ENCODE measurements at regions not wholly inside any gene's neighbourhood (a gene's known extent, or its start where the extent isn't known, plus 50 kb on each side); places are given as distances from the start of the nearest gene placed in this dataset.

DNA sequence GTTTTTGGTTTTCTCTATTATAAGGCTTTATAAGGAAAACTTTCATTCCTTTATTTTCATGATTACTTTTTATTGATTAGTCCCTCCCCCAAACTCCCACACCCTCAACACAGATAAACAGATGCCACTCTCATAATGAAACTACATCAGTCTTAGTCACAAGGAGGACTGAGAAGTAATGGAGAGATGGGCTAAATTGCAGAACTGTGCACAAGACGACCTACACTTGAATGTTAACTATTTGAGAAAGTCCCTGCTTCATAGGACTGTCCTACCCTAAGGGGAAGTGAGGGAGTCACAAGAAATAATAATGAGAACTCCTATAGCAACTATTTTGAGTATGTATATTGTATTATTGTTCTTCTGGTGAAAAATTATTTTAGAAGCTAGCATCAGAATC, 360.8 kb downstream of the RBM43 start:
- DNase-seq (ENCODE audit: low read depth, low spot score) = no peak
- Histone ChIP-seq H3K27ac (ENCODE audit: low read depth, low read length) (no peak overlapping the region), H2AFZ (ENCODE audit: low read depth, low read length, poor library complexity, severe bottlenecking) (no peak overlapping the region), H3K27me3 (ENCODE audit: insufficient read depth, low read length) (no peaks in the 10 kb centered on the region), H3K9me3 (ENCODE audit: control insufficient read depth in 1 of 2, insufficient read depth in 1 of 2, low read depth in 1 of 2, low read length in 2 of 2) (no peaks in the 10 kb centered on the region), H3K9me2 (ENCODE audit: insufficient read depth) (0 out of 2 replicates have a peak, but pooled peaks cover 4% of the 10 kb centered on the region), H3K79me2 (ENCODE audit: insufficient read depth, low read length) (no peaks in the 10 kb centered on the region), H3K4me3 (replicated peaks in 1 of 2; ENCODE audit: low read depth in 1 of 2, low read length in 2 of 2) (no peak overlapping the region), H3K4me1 (ENCODE audit: control insufficient read depth in 1 of 2, insufficient read depth in 2 of 2, low read length in 2 of 2) (no peaks in the 10 kb centered on the region), H3K9ac (ENCODE audit: low read length) (no peak overlapping the region), H3K36me3 (ENCODE audit: control insufficient read depth in 1 of 2, insufficient read depth in 2 of 2, low read length in 2 of 2) (no peaks in the 10 kb centered on the region), H3K4me2 (ENCODE audit: low read length) (no peak overlapping the region), H4K20me1 (ENCODE audit: insufficient read depth) (no peaks in the 10 kb centered on the region)
- ChIA-PET RAD21 (ENCODE audit: low non-redundant PET in 1 of 2, low total read pairs in 2 of 2, uncharacterized antibody in 2 of 2, unreplicated experiment in 2 of 2) (no interaction called here), POLR2A (no interaction called here), CTCF (no interaction called here)
- peak; percentile 25; the same call in 1 of the 2 replicates for TF ChIP-seq ZNF274 (IDR thresholded peaks at IDR 0.05; ENCODE audit: low read depth, low read length)
- TF ChIP-seq POLR2A (IDR thresholded peaks at IDR 0.05; ENCODE audit: borderline replicate concordance, extremely low read depth, insufficient read depth, insufficient read length) = no peak
- ATAC-seq = no peak
- intact Hi-C loops (cut with micrococcal nuclease) = no loop called here
- no TSS peak for BruUV-seq (replicated peaks)

DNA sequence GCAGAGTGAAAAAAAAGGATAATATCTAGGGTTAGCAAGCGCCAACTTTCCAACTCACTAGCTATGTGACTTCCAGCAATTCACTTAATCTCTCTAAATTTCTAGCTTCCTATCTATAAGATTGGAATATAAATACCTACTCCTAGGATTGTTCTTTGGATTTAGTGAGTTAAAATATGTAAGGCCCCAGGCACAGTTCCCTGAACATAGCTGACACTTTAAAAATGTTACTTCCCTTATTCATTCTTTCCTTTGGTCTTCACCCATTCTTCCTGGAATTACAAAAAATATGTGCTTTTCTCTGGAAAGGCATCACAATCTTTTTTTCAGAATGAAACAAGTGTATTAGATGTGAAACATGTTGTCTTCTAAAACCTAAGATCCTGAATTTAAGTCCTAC, 365.7 kb downstream of the RBM43 start:
- BruUV-seq (replicated peaks) = no TSS peak
- Histone ChIP-seq H3K4me3 (replicated peaks in 1 of 2; ENCODE audit: low read depth in 1 of 2, low read length in 2 of 2) (no peak overlapping the region), H3K27me3 (ENCODE audit: insufficient read depth, low read length) (no peaks in the 10 kb centered on the region), H3K4me1 (ENCODE audit: control insufficient read depth in 1 of 2, insufficient read depth in 2 of 2, low read length in 2 of 2) (no peaks in the 10 kb centered on the region), H4K20me1 (ENCODE audit: insufficient read depth) (no peaks in the 10 kb centered on the region), H3K27ac (ENCODE audit: low read depth, low read length) (no peak overlapping the region), H3K9me2 (ENCODE audit: insufficient read depth) (0 out of 2 replicates have a peak, but pooled peaks cover 4% of the 10 kb centered on the region), H3K79me2 (ENCODE audit: insufficient read depth, low read length) (no peaks in the 10 kb centered on the region), H3K36me3 (ENCODE audit: control insufficient read depth in 1 of 2, insufficient read depth in 2 of 2, low read length in 2 of 2) (no peaks in the 10 kb centered on the region), H2AFZ (ENCODE audit: low read depth, low read length, poor library complexity, severe bottlenecking) (no peak overlapping the region), H3K9me3 (ENCODE audit: control insufficient read depth in 1 of 2, insufficient read depth in 1 of 2, low read depth in 1 of 2, low read length in 2 of 2) (no peaks in the 10 kb centered on the region), H3K4me2 (ENCODE audit: low read length) (no peak overlapping the region), H3K9ac (ENCODE audit: low read length) (no peak overlapping the region)
- ChIA-PET CTCF (interaction anchor here (1.0 kb wide), 1 partner anchor 15 kb away, joined by 3 read pairs; no protein-coding TSS in a partner anchor), RAD21 (ENCODE audit: low non-redundant PET in 1 of 2, low total read pairs in 2 of 2, uncharacterized antibody in 2 of 2, unreplicated experiment in 2 of 2) (no interaction called here), POLR2A (no interaction called here)
- TF ChIP-seq SIN3A (IDR thresholded peaks at IDR 0.05; ENCODE audit: low read depth) = no peak
- TF ChIP-seq, protein P1, sequence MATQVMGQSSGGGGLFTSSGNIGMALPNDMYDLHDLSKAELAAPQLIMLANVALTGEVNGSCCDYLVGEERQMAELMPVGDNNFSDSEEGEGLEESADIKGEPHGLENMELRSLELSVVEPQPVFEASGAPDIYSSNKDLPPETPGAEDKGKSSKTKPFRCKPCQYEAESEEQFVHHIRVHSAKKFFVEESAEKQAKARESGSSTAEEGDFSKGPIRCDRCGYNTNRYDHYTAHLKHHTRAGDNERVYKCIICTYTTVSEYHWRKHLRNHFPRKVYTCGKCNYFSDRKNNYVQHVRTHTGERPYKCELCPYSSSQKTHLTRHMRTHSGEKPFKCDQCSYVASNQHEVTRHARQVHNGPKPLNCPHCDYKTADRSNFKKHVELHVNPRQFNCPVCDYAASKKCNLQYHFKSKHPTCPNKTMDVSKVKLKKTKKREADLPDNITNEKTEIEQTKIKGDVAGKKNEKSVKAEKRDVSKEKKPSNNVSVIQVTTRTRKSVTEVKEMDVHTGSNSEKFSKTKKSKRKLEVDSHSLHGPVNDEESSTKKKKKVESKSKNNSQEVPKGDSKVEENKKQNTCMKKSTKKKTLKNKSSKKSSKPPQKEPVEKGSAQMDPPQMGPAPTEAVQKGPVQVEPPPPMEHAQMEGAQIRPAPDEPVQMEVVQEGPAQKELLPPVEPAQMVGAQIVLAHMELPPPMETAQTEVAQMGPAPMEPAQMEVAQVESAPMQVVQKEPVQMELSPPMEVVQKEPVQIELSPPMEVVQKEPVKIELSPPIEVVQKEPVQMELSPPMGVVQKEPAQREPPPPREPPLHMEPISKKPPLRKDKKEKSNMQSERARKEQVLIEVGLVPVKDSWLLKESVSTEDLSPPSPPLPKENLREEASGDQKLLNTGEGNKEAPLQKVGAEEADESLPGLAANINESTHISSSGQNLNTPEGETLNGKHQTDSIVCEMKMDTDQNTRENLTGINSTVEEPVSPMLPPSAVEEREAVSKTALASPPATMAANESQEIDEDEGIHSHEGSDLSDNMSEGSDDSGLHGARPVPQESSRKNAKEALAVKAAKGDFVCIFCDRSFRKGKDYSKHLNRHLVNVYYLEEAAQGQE (IDR thresholded peaks at IDR 0.05; ENCODE audit: low read depth) = no peak
- no peak for TF ChIP-seq CEBPB (IDR thresholded peaks at IDR 0.05; ENCODE audit: low read depth)
- no peak for TF ChIP-seq ELF1 (IDR thresholded peaks at IDR 0.05; ENCODE audit: borderline replicate concordance, low read depth)
- no peak for TF ChIP-seq ZBTB33 (IDR thresholded peaks at IDR 0.05; ENCODE audit: extremely low read depth, insufficient replicate concordance, low read length)
- DNase-seq (ENCODE audit: low read depth, low spot score) (no peak), ATAC-seq (no peak)
- intact Hi-C loops (cut with micrococcal nuclease) = no loop called here
